Keratinocyte (primary cell): ENCODE measurements at regions not wholly inside any gene's neighbourhood (a gene's known extent, or its start where the extent isn't known, plus 50 kb on each side); places are given as distances from the start of the nearest gene placed in this dataset.

Experiments used
- EZH2 ChIP-seq: IDR thresholded peaks from one replicate; pipeline ENCODE4 v1.6.1; 2012; ENCODE audit warnings: inconsistent platforms, mild to moderate bottlenecking, low read length, moderate library complexity
- TF ChIP-seq, protein P1 (sequence below), 3 experiments: IDR thresholded peaks in 1 of 3; conservative IDR thresholded peaks in 1 of 3; optimal IDR thresholded peaks in 1 of 3; 2 replicates in 2 of 3; 3 replicates in 1 of 3; pipeline versions ENCODE3 to v1.5.1; 2011; ENCODE audit warnings: low read length in 3 of 3, mild to moderate bottlenecking in 3 of 3, moderate library complexity in 2 of 3, control low read depth in 1 of 3, inconsistent platforms in 1 of 3; ENCODE audit not compliant: insufficient read depth in 2 of 3; ENCODE audit errors: extremely low read depth in 1 of 3

DNA sequence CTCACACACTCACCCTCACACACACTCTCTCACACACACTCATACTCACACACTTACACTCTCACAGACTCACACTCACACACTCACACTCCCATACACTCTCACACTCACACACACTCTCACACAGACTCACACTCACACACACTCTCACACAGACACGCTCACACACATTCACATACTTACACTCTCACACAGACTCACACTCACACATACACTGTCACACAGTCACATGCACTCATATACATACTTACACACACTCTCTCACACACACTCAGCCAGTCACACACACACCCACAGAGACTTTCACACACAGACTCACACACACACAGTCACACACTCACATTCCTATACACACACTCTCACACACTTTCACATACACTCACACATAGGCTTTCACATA is 1478.8 kb downstream of the BRD1 start:
- TF ChIP-seq, protein P1, sequence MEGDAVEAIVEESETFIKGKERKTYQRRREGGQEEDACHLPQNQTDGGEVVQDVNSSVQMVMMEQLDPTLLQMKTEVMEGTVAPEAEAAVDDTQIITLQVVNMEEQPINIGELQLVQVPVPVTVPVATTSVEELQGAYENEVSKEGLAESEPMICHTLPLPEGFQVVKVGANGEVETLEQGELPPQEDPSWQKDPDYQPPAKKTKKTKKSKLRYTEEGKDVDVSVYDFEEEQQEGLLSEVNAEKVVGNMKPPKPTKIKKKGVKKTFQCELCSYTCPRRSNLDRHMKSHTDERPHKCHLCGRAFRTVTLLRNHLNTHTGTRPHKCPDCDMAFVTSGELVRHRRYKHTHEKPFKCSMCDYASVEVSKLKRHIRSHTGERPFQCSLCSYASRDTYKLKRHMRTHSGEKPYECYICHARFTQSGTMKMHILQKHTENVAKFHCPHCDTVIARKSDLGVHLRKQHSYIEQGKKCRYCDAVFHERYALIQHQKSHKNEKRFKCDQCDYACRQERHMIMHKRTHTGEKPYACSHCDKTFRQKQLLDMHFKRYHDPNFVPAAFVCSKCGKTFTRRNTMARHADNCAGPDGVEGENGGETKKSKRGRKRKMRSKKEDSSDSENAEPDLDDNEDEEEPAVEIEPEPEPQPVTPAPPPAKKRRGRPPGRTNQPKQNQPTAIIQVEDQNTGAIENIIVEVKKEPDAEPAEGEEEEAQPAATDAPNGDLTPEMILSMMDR (optimal IDR thresholded peaks at IDR 0.05 in 1 of 3, IDR thresholded peaks at IDR 0.05 in 1 of 3, conservative IDR thresholded peaks at IDR 0.05 in 1 of 3; ENCODE audit: extremely low read depth in 1 of 3, insufficient read depth in 2 of 3, low read length in 3 of 3), result no peak
- no peak for TF ChIP-seq EZH2
